ENCODE measurements at regions not wholly inside any gene's neighbourhood (a gene's known extent, or its start where the extent isn't known, plus 50 kb on each side); places are given as distances from the start of the nearest gene placed in this dataset.

DNA sequence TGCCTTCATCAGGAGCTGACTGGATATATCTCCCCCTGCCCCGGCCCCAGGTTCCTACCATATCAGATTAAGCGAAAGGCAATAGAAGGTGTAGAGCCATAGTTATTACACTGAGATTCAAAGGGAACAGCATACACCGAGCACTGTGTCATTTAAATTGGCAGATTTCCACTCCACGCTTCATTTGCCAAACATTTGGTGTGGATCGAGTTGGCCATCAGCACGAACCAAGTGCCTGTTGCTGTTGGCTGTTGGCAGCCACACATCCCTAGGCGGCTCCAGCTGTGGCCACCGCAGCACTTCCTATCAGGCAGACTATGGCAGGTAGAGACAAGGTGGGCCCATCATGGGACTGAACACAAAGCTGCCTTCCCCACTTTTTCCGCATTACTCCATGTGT lies 115.8 kb downstream of the CCNA1 start:
- no peak for TF ChIP-seq POLR2A (IDR thresholded peaks at IDR 0.05)
- TF ChIP-seq, protein P1, sequence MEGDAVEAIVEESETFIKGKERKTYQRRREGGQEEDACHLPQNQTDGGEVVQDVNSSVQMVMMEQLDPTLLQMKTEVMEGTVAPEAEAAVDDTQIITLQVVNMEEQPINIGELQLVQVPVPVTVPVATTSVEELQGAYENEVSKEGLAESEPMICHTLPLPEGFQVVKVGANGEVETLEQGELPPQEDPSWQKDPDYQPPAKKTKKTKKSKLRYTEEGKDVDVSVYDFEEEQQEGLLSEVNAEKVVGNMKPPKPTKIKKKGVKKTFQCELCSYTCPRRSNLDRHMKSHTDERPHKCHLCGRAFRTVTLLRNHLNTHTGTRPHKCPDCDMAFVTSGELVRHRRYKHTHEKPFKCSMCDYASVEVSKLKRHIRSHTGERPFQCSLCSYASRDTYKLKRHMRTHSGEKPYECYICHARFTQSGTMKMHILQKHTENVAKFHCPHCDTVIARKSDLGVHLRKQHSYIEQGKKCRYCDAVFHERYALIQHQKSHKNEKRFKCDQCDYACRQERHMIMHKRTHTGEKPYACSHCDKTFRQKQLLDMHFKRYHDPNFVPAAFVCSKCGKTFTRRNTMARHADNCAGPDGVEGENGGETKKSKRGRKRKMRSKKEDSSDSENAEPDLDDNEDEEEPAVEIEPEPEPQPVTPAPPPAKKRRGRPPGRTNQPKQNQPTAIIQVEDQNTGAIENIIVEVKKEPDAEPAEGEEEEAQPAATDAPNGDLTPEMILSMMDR (IDR thresholded peaks at IDR 0.05) = no peak

Data from uterus (tissue), 2 donors.